ENCODE measurements at regions not wholly inside any gene's neighbourhood (a gene's known extent, or its start where the extent isn't known, plus 50 kb on each side); places are given as distances from the start of the nearest gene placed in this dataset.

- no peak for DNase-seq
- ATAC-seq = no peak
- intact Hi-C loops (cut with DNase I) = no loop called here
These were observed 229.9 kb downstream of the ACKR3 start for GRCh38 chr2:236799391-236800026.

- no peak for ATAC-seq
- intact Hi-C loops (cut with DNase I) = no loop called here
- DNase-seq = no peak
These were observed 233.2 kb downstream of the ACKR3 start for GRCh38 chr2:236802862-236803261.

- DNase-seq (no peak), ATAC-seq (no peak)
- intact Hi-C loops (cut with DNase I) = no loop called here
These were observed 234.0 kb downstream of the ACKR3 start for GRCh38 chr2:236803621-236804020.

GRCh38 chr2:236805800-236806531 lies 236.3 kb downstream of the ACKR3 start:
- no peak for DNase-seq
- intact Hi-C loops (cut with DNase I) = no loop called here
- ATAC-seq = no peak

- no peak for DNase-seq
- no peak for ATAC-seq
- intact Hi-C loops (cut with DNase I) = no loop called here
These were observed 240.1 kb downstream of the ACKR3 start for GRCh38 chr2:236809716-236810115.

- DNase-seq = no peak
- no peak for ATAC-seq
- intact Hi-C loops (cut with DNase I) = no loop called here
These were observed 241.5 kb downstream of the ACKR3 start for GRCh38 chr2:236811062-236811656.

GRCh38 chr2:236813766-236814165 lies 244.1 kb downstream of the ACKR3 start:
- no peak for ATAC-seq
- no peak for DNase-seq
- intact Hi-C loops (cut with DNase I) = no loop called here

GRCh38 chr2:236814593-236814992 lies 245.0 kb downstream of the ACKR3 start:
- no peak for ATAC-seq

GRCh38 chr2:236815746-236816145 lies 246.1 kb downstream of the ACKR3 start:
- ATAC-seq (no peak), DNase-seq (no peak)
- intact Hi-C loops (cut with DNase I) = no loop called here

More at GRCh38 chr2:236814593-236814992, 245.0 kb downstream of the ACKR3 start:
- intact Hi-C loops (cut with DNase I) = no loop called here
- no peak for DNase-seq

- ATAC-seq = no peak
These were observed 246.9 kb downstream of the ACKR3 start for GRCh38 chr2:236816197-236817170.

GRCh38 chr2:236818281-236819045 lies 248.8 kb downstream of the ACKR3 start:
- intact Hi-C loops (cut with DNase I) = no loop called here
- no peak for DNase-seq
- no peak for ATAC-seq

More at GRCh38 chr2:236816197-236817170, 246.9 kb downstream of the ACKR3 start:
- intact Hi-C loops (cut with DNase I) = no loop called here
- DNase-seq = no peak

- ATAC-seq = no peak
- intact Hi-C loops (cut with DNase I) = no loop called here
- DNase-seq = no peak
These were observed 249.8 kb downstream of the ACKR3 start for GRCh38 chr2:236819275-236820002.

GRCh38 chr2:236820763-236821344 lies 251.2 kb downstream of the ACKR3 start:
- ATAC-seq (no peak), DNase-seq (no peak)
- intact Hi-C loops (cut with DNase I) = no loop called here

GRCh38 chr2:236823041-236823629 lies 253.5 kb downstream of the ACKR3 start:
- DNase-seq = no peak
- intact Hi-C loops (cut with DNase I) = no loop called here
- no peak for ATAC-seq

GRCh38 chr2:236823963-236824362 lies 254.3 kb downstream of the ACKR3 start:
- intact Hi-C loops (cut with DNase I) = no loop called here
- DNase-seq = no peak
- no peak for ATAC-seq

- intact Hi-C loops (cut with DNase I) = no loop called here
- DNase-seq (no peak), ATAC-seq (no peak)
These were observed 255.2 kb downstream of the ACKR3 start for GRCh38 chr2:236824836-236825235.

GRCh38 chr2:236825989-236826510 lies 256.4 kb downstream of the ACKR3 start:
- ATAC-seq (no peak), DNase-seq (no peak)
- intact Hi-C loops (cut with DNase I) = no loop called here
